H9 (cell line): ENCODE measurements at regions not wholly inside any gene's neighbourhood (a gene's known extent, or its start where the extent isn't known, plus 50 kb on each side); places are given as distances from the start of the nearest gene placed in this dataset.

Experiments
- DNase-seq: peaks from one replicate; pipeline ENCODE4 v3.0.0-alpha.2; 2017
- H2AFZ ChIP-seq: one replicate; pipeline ENCODE4 v1.6.1; 2013; ENCODE audit warnings: mild to moderate bottlenecking, low read length, control low read depth, moderate library complexity
- H2AK5ac ChIP-seq: 2 replicates; pipeline ENCODE4 v1.6.1; 2013; ENCODE audit warnings: low read length, control low read depth, mixed read lengths; ENCODE audit not compliant: insufficient read length
- H2BK120ac ChIP-seq: one replicate; pipeline ENCODE4 v1.6.1; 2013; ENCODE audit warnings: low read depth, mild to moderate bottlenecking, low read length, control low read depth, inconsistent platforms; ENCODE audit not compliant: poor library complexity, severe bottlenecking
- H2BK12ac ChIP-seq: 2 replicates; pipeline ENCODE4 v1.6.1; 2013; ENCODE audit warnings: low read length, control low read depth, mixed read lengths, low read depth; ENCODE audit not compliant: insufficient read length
- H2BK15ac ChIP-seq: 2 replicates; pipeline ENCODE4 v1.6.1; 2013; ENCODE audit warnings: low read depth, low read length, control low read depth
- H2BK20ac ChIP-seq: one replicate; pipeline ENCODE4 v1.6.1; 2013; ENCODE audit warnings: low read depth, mild to moderate bottlenecking, low read length, control low read depth, inconsistent platforms; ENCODE audit not compliant: poor library complexity, severe bottlenecking
- H2BK5ac ChIP-seq: 2 replicates; pipeline ENCODE4 v1.6.1; 2013; ENCODE audit warnings: low read length, control low read depth, mixed read lengths; ENCODE audit not compliant: insufficient read length
- H3K14ac ChIP-seq: 2 replicates; pipeline ENCODE4 v1.6.1; 2013; ENCODE audit warnings: low read length, control low read depth; ENCODE audit not compliant: insufficient read depth
- H3K18ac ChIP-seq: 2 replicates; pipeline ENCODE4 v1.6.1; 2013; ENCODE audit warnings: low read depth, mild to moderate bottlenecking, mixed read lengths, low read length, control low read depth; ENCODE audit not compliant: insufficient read length
- H3K23ac ChIP-seq: 2 replicates; pipeline ENCODE4 v1.6.1; 2013; ENCODE audit warnings: low read length, control low read depth, mixed read lengths, low read depth; ENCODE audit not compliant: insufficient read length
- H3K23me2 ChIP-seq: 2 replicates; pipeline ENCODE4 v1.6.1; 2013; ENCODE audit warnings: low read depth, mild to moderate bottlenecking, mixed read lengths, low read length, control low read depth; ENCODE audit not compliant: insufficient read length, poor library complexity, severe bottlenecking
- H3K27ac ChIP-seq: 2 replicates; pipeline ENCODE4 v1.5.1; 2013; ENCODE audit warnings: low read length, control low read depth, mixed read lengths, low read depth; ENCODE audit not compliant: insufficient read length
- H3K27me3 ChIP-seq: 2 replicates; pipeline ENCODE4 v1.6.1; 2013; ENCODE audit warnings: low read length, control low read depth, inconsistent platforms; ENCODE audit not compliant: insufficient read depth
- H3K4ac ChIP-seq: 2 replicates; pipeline ENCODE4 v1.6.1; 2013; ENCODE audit warnings: low read depth, mild to moderate bottlenecking, control low read depth, inconsistent platforms, low read length, moderate library complexity
- H3K4me1 ChIP-seq: 2 replicates; pipeline ENCODE4 v1.6.1; 2013; ENCODE audit warnings: low read length, control low read depth, inconsistent platforms; ENCODE audit not compliant: insufficient read depth
- H3K4me2 ChIP-seq: 2 replicates; pipeline ENCODE4 v1.6.1; 2013; ENCODE audit warnings: low read length, control low read depth, mixed read lengths; ENCODE audit not compliant: insufficient read length, insufficient read depth
- H3K56ac ChIP-seq: 2 replicates; pipeline ENCODE4 v1.6.1; 2013; ENCODE audit warnings: low read depth, mild to moderate bottlenecking, mixed read lengths, low read length, control low read depth; ENCODE audit not compliant: insufficient read length
- H3K79me1 ChIP-seq: 2 replicates; pipeline ENCODE4 v1.6.1; 2013; ENCODE audit warnings: low read depth, mild to moderate bottlenecking, moderate library complexity, low read length, control low read depth, inconsistent platforms; ENCODE audit not compliant: insufficient read depth, poor library complexity, severe bottlenecking
- H3K79me2 ChIP-seq: 2 replicates; pipeline ENCODE4 v1.6.1; 2013; ENCODE audit warnings: low read length, control low read depth, inconsistent platforms; ENCODE audit not compliant: insufficient read depth
- H3K9ac ChIP-seq: 2 replicates; pipeline ENCODE4 v1.6.1; 2013; ENCODE audit warnings: low read length, control low read depth, mixed read lengths; ENCODE audit not compliant: insufficient read length; ENCODE audit errors: extremely low read depth
- H3K9me3 ChIP-seq: one replicate; pipeline ENCODE4 v1.6.1; 2013; ENCODE audit warnings: low read depth, low read length, inconsistent platforms; ENCODE audit not compliant: control insufficient read depth
- H3T11ph ChIP-seq: one replicate; pipeline ENCODE4 v1.6.1; 2013; ENCODE audit warnings: mild to moderate bottlenecking, low read length, control low read depth, inconsistent platforms
- H4K20me1 ChIP-seq: one replicate; pipeline ENCODE4 v1.6.1; 2013; ENCODE audit not compliant: control insufficient read depth, insufficient read length, insufficient read depth
- H4K5ac ChIP-seq: 2 replicates; pipeline ENCODE4 v1.6.1; 2013; ENCODE audit warnings: low read depth, mild to moderate bottlenecking, mixed read lengths, low read length, control low read depth; ENCODE audit not compliant: insufficient read length
- H4K8ac ChIP-seq: replicated peaks from 2 replicates; pipeline ENCODE4 v1.6.1; 2013; ENCODE audit warnings: low read length, control low read depth, mixed read lengths, low read depth; ENCODE audit not compliant: insufficient read length
- H4K91ac ChIP-seq: 2 replicates; pipeline ENCODE4 v1.6.1; 2013; ENCODE audit warnings: low read depth, mild to moderate bottlenecking, moderate library complexity, mixed read lengths, low read length, control low read depth; ENCODE audit not compliant: insufficient read length
- H3K27ac Mint-ChIP-seq, 3 experiments: 2 replicates in 2 of 3; 3 replicates in 1 of 3; pipeline ENCODE4 v1.8.0; 2020 to 2021; ENCODE audit warnings: mixed read lengths in 3 of 3, mild to moderate bottlenecking in 1 of 3, moderate library complexity in 1 of 3
- H3K27me3 Mint-ChIP-seq: 2 replicates; pipeline ENCODE4 v1.8.0; 2021; ENCODE audit warnings: low read depth, mild to moderate bottlenecking, moderate library complexity, mixed read lengths
- H3K36me3 Mint-ChIP-seq, 3 experiments: 2 replicates in 2 of 3; 3 replicates in 1 of 3; pipeline ENCODE4 v1.8.0; 2020 to 2021; ENCODE audit warnings: low read depth in 3 of 3, mixed read lengths in 3 of 3; ENCODE audit not compliant: insufficient read depth in 1 of 3
- H3K4me1 Mint-ChIP-seq, 2 experiments: 2 replicates each; pipeline ENCODE4 v1.8.0; 2020; ENCODE audit warnings: mixed read lengths in 2 of 2
- H3K4me3 Mint-ChIP-seq, 2 experiments: 2 replicates in 1 of 2; 3 replicates in 1 of 2; pipeline ENCODE4 v1.8.0; 2020 to 2021; ENCODE audit warnings: mild to moderate bottlenecking in 2 of 2, mixed read lengths in 2 of 2, moderate library complexity in 1 of 2
- H3K9me3 Mint-ChIP-seq, 2 experiments: 2 replicates in 1 of 2; 3 replicates in 1 of 2; pipeline ENCODE4 v1.8.0; 2020; ENCODE audit warnings: mild to moderate bottlenecking in 2 of 2, mixed read lengths in 2 of 2, moderate library complexity in 1 of 2
- WGBS: extraction: QIAGEN DNeasy Blood & Tissue Kit; methylation state at CpG from one replicate; pipeline ENCODE4 v1.1.7; 2013; ENCODE audit warnings: missing lambda C conversion rate, low lambda C conversion rate, mixed read lengths; ENCODE audit not compliant: insufficient read length; ENCODE audit errors: extremely low coverage; 5-methylcytosine and 5-hydroxymethylcytosine counted together
- TF ChIP-seq, protein P1 (sequence below): fragments of 200-600 bp; sonication (generic); conservative IDR thresholded peaks from 3 replicates; pipeline ENCODE4 v1.8.0; 2021; ENCODE audit warnings: antibody characterized with exemption, mild to moderate bottlenecking

DNA sequence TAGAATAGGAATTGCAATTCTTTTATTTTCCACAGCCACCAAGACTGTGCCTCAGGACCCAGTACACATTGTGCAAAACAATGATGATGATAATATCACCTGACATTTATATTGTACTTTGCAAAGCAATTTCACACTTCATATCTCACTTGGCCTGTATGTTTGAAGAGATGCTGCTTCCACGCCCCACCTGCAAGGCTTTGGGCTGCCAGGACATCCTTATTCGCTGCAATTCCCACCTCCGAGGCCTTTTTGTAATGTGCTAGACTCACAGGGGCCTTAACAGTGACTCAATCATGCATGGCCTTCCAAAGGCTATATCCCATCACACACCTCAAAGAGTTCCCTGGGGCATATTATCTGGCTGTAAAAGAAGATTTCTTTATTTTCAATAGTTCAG is 200.9 kb downstream of the MYLK4 start:
- H4K20me1 ChIP-seq: no peaks in the 10 kb centered on the region
- no peak overlapping the region for H2BK20ac ChIP-seq
- no peaks in the 10 kb centered on the region for H3K79me2 ChIP-seq
- H3K4me2 ChIP-seq: no peak overlapping the region
- H3K9me3 ChIP-seq: peaks cover 9% of the 10 kb centered on the region
- TF ChIP-seq, protein P1, sequence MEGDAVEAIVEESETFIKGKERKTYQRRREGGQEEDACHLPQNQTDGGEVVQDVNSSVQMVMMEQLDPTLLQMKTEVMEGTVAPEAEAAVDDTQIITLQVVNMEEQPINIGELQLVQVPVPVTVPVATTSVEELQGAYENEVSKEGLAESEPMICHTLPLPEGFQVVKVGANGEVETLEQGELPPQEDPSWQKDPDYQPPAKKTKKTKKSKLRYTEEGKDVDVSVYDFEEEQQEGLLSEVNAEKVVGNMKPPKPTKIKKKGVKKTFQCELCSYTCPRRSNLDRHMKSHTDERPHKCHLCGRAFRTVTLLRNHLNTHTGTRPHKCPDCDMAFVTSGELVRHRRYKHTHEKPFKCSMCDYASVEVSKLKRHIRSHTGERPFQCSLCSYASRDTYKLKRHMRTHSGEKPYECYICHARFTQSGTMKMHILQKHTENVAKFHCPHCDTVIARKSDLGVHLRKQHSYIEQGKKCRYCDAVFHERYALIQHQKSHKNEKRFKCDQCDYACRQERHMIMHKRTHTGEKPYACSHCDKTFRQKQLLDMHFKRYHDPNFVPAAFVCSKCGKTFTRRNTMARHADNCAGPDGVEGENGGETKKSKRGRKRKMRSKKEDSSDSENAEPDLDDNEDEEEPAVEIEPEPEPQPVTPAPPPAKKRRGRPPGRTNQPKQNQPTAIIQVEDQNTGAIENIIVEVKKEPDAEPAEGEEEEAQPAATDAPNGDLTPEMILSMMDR: no peak
- H3K4ac ChIP-seq: no peak overlapping the region
- Mint-ChIP-seq H3K4me1 (no peaks in the 10 kb centered on the region), H3K27ac (no peak overlapping the region), H3K36me3 (peaks cover 0 to 5% (median 3%) of the 10 kb centered on the region in 3 experiments; a peak in 2 of 7 replicates), H3K4me3 (no peak overlapping the region), H3K27me3 (no peaks in the 10 kb centered on the region), H3K9me3 (peaks cover 7 to 8% of the 10 kb centered on the region in 2 experiments)
- H3K23ac ChIP-seq: no peak overlapping the region
- H2BK120ac ChIP-seq: no peak overlapping the region
- H3K27me3 ChIP-seq: no peaks in the 10 kb centered on the region
- no peak overlapping the region for H3K27ac ChIP-seq
- H3K9ac ChIP-seq: no peak overlapping the region
- DNase-seq: no peak
- H3K79me1 ChIP-seq: no peaks in the 10 kb centered on the region
- H2AFZ ChIP-seq: no peak overlapping the region
- H2BK15ac ChIP-seq: no peak overlapping the region
- no peaks in the 10 kb centered on the region for H3K4me1 ChIP-seq
- H4K5ac ChIP-seq: no peak overlapping the region
- no peaks in the 10 kb centered on the region for H3K23me2 ChIP-seq
- no peak overlapping the region for H2BK12ac ChIP-seq
- H2AK5ac ChIP-seq: no peak overlapping the region
- H4K91ac ChIP-seq: no peak overlapping the region
- H3T11ph ChIP-seq: no peak overlapping the region
- no CpG with 5 or more reads among the region's 3 CpGs for WGBS
- H3K56ac ChIP-seq: no peak overlapping the region
- H4K8ac ChIP-seq: no peak overlapping the region
- no peak overlapping the region for H2BK5ac ChIP-seq
- H3K18ac ChIP-seq: no peak overlapping the region
- H3K14ac ChIP-seq: no peak overlapping the region
